Natural killer cell (primary cell): ENCODE measurements at regions not wholly inside any gene's neighbourhood (a gene's known extent, or its start where the extent isn't known, plus 50 kb on each side); places are given as distances from the start of the nearest gene placed in this dataset.

ENCODE experiments used
- ATAC-seq, 3 donors: fragments of 150-1000 bp in 2 of 3; fragments of 200-7000 bp in 1 of 3; cut with Tn5 transposase; 1 replicate in 1 of 3; 2 replicates in 2 of 3; pipeline ENCODE4 v1.10.0; 2021; ENCODE audit warnings: mild to moderate bottlenecking in 2 of 3, moderate library complexity in 2 of 3
- DNase-seq, 2 donors: peaks; one replicate each; pipeline versions ENCODE4 v3.0.0 to v3.0.0-alpha.2; 2013 to 2021; ENCODE audit warnings: mixed read lengths in 1 of 2
- H3K27ac ChIP-seq: one replicate; pipeline ENCODE4 v1.5.1; 2013; ENCODE audit warnings: mild to moderate bottlenecking, low read length
- H3K27me3 ChIP-seq: one replicate; pipeline ENCODE4 v1.6.1; 2013; ENCODE audit warnings: low read length; ENCODE audit not compliant: control insufficient read depth, insufficient read depth
- H3K36me3 ChIP-seq: one replicate; pipeline ENCODE4 v1.6.1; 2013; ENCODE audit warnings: low read length; ENCODE audit not compliant: control insufficient read depth, insufficient read depth
- H3K4me1 ChIP-seq: one replicate; pipeline ENCODE4 v1.6.1; 2013; ENCODE audit warnings: low read length; ENCODE audit not compliant: control insufficient read depth, insufficient read depth
- H3K4me3 ChIP-seq: one replicate; pipeline ENCODE4 v1.5.1; 2013; ENCODE audit warnings: low read length
- H3K9me3 ChIP-seq: one replicate; pipeline ENCODE4 v1.6.1; 2013; ENCODE audit warnings: low read length; ENCODE audit not compliant: control insufficient read depth, insufficient read depth
- H3K27ac Mint-ChIP-seq, 2 donors: one replicate each; pipeline ENCODE4 v1.8.0; 2022; ENCODE audit warnings: mild to moderate bottlenecking in 2 of 2, mixed read lengths in 2 of 2, moderate library complexity in 1 of 2
- H3K27me3 Mint-ChIP-seq, 2 donors: one replicate each; pipeline ENCODE4 v1.8.0; 2022; ENCODE audit warnings: low read depth in 2 of 2, mixed read lengths in 2 of 2
- H3K36me3 Mint-ChIP-seq: one replicate; pipeline ENCODE4 v1.8.0; 2022; ENCODE audit warnings: mixed read lengths
- H3K4me1 Mint-ChIP-seq, 2 donors: one replicate each; pipeline ENCODE4 v1.8.0; 2022; ENCODE audit warnings: mixed read lengths in 2 of 2
- H3K4me3 Mint-ChIP-seq: one replicate; pipeline ENCODE4 v1.8.0; 2022; ENCODE audit warnings: mild to moderate bottlenecking, moderate library complexity, mixed read lengths
- H3K9me3 Mint-ChIP-seq, 2 donors: one replicate each; pipeline ENCODE4 v1.8.0; 2022; ENCODE audit warnings: mixed read lengths in 2 of 2
- WGBS: methylation state at CpG from one replicate; pipeline ENCODE4 v1.1.7; 2013; ENCODE audit warnings: missing lambda C conversion rate; ENCODE audit not compliant: insufficient coverage; 5-methylcytosine and 5-hydroxymethylcytosine counted together
- intact Hi-C: fragments of 100-400 bp; cut with micrococcal nuclease; formaldehyde crosslinking; loops from one replicate; pipeline ENCODE4 v1.14.2; 2022
- TF ChIP-seq, protein P1 (sequence below): fragments of 200-600 bp; IDR thresholded peaks from one replicate; pipeline ENCODE4 v1.8.0; 2022; ENCODE audit warnings: antibody characterized with exemption

DNA sequence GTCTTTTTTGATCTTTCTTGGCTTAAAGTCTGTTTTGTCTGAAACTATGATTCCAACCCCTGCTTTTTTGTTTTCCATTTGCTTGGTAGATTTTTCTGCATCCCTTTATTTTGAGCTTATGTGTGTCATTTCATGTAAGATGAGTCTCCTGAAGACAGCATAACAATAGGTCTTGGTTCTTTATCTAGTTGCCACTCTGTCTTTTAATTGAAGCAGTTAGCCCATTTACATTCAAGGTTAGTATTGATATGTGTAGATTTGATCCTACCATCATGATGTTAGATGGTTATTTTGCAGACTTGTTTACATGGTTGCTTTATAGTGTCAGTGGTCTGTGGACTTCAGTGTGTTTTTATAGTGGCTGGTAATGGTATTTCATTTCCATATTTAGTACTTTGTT is 1678.9 kb downstream of the PCDH9 start:
- H3K27me3 ChIP-seq, result no peaks in the 10 kb centered on the region
- no peak overlapping the region for H3K4me3 Mint-ChIP-seq
- ATAC-seq (no peak), DNase-seq (no peak)
- H3K4me1 Mint-ChIP-seq, result no peaks in the 10 kb centered on the region
- H3K36me3 Mint-ChIP-seq, result no peaks in the 10 kb centered on the region
- no peaks in the 10 kb centered on the region for H3K27me3 Mint-ChIP-seq
- H3K27ac ChIP-seq, result no peak overlapping the region
- H3K9me3 Mint-ChIP-seq, result peaks cover 11 to 21% of the 10 kb centered on the region in 2 donors
- peaks cover 5% of the 10 kb centered on the region for H3K9me3 ChIP-seq
- H3K4me1 ChIP-seq, result no peaks in the 10 kb centered on the region
- TF ChIP-seq, protein P1, sequence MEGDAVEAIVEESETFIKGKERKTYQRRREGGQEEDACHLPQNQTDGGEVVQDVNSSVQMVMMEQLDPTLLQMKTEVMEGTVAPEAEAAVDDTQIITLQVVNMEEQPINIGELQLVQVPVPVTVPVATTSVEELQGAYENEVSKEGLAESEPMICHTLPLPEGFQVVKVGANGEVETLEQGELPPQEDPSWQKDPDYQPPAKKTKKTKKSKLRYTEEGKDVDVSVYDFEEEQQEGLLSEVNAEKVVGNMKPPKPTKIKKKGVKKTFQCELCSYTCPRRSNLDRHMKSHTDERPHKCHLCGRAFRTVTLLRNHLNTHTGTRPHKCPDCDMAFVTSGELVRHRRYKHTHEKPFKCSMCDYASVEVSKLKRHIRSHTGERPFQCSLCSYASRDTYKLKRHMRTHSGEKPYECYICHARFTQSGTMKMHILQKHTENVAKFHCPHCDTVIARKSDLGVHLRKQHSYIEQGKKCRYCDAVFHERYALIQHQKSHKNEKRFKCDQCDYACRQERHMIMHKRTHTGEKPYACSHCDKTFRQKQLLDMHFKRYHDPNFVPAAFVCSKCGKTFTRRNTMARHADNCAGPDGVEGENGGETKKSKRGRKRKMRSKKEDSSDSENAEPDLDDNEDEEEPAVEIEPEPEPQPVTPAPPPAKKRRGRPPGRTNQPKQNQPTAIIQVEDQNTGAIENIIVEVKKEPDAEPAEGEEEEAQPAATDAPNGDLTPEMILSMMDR, result no peak
- intact Hi-C loops, result no loop called here
- no peak overlapping the region for H3K4me3 ChIP-seq
- no peaks in the 10 kb centered on the region for H3K36me3 ChIP-seq
- no peak overlapping the region for H3K27ac Mint-ChIP-seq

DNA sequence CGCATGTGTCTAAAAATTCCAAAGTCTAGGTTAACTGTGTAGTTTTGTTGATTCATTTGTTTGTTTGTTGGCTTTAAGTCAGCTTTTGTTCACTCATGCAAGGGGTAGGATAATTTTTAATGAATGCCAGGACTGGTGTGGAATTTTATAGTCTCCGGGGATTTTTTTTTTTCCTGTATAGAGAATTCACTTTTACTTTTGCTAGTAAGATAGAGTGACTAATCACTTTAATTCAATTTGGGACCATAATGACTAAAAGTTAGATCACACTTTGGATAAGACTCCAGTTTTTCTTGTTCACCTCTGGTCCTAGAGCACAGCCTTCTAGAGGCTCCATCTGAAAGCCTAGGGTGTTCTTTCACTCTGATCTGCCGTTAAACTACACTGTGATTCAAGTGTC is 1690.0 kb downstream of the PCDH9 start:
- whole genome bisulfite sequencing, result 92% methylated on average over 2 of the region's 3 CpGs
- H3K4me3 Mint-ChIP-seq, result no peak overlapping the region
- H3K27me3 ChIP-seq, result no peaks in the 10 kb centered on the region
- H3K27ac ChIP-seq, result no peak overlapping the region
- H3K27me3 Mint-ChIP-seq, result no peaks in the 10 kb centered on the region
- no peak overlapping the region for H3K27ac Mint-ChIP-seq
- no peaks in the 10 kb centered on the region for H3K9me3 ChIP-seq
- intact Hi-C loops, result no loop called here
- H3K9me3 Mint-ChIP-seq, result peaks cover 0 to 5% of the 10 kb centered on the region in 2 donors
- DNase-seq (no peak), ATAC-seq (no peak)
- H3K4me3 ChIP-seq, result no peak overlapping the region
- H3K4me1 ChIP-seq, result no peaks in the 10 kb centered on the region
- H3K36me3 ChIP-seq, result no peaks in the 10 kb centered on the region
- H3K4me1 Mint-ChIP-seq, result no peaks in the 10 kb centered on the region
- peaks cover 7% of the 10 kb centered on the region for H3K36me3 Mint-ChIP-seq
- TF ChIP-seq, protein P1, result no peak

DNA sequence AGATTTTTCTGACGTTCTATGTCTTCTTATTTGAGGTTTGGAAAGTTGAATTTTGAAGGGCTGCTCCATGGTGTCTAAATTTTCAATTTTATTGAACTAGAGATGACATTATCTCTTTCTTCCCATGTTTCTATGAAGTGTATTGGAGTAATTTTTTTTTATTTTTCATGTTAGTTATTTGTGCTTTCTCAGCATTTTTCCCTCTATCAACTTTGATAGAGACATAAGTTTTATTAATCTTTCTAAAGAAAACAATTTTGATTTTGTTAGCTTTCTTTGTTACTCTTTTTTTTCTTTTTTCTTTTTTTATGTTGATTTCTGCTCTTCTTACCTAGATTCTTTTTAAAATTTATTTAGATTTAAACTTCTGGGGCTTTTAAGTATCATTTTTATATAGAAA is 1694.8 kb downstream of the PCDH9 start:
- Histone ChIP-seq H3K9me3 (peaks cover 3% of the 10 kb centered on the region), H3K27ac (no peak overlapping the region), H3K4me1 (no peaks in the 10 kb centered on the region), H3K27me3 (no peaks in the 10 kb centered on the region), H3K4me3 (no peak overlapping the region), H3K36me3 (no peaks in the 10 kb centered on the region)
- no peaks in the 10 kb centered on the region for H3K4me1 Mint-ChIP-seq
- no peak for ATAC-seq
- intact Hi-C loops, result no loop called here
- no peaks in the 10 kb centered on the region for H3K27me3 Mint-ChIP-seq
- peaks cover 7% of the 10 kb centered on the region for H3K36me3 Mint-ChIP-seq
- no CpG with 5 or more reads among the region's 1 CpG for WGBS
- H3K9me3 Mint-ChIP-seq, result peaks cover 2 to 5% of the 10 kb centered on the region in 2 donors
- no peak overlapping the region for H3K4me3 Mint-ChIP-seq
- DNase-seq, result no peak
- no peak overlapping the region for H3K27ac Mint-ChIP-seq
- TF ChIP-seq, protein P1, result no peak

DNA sequence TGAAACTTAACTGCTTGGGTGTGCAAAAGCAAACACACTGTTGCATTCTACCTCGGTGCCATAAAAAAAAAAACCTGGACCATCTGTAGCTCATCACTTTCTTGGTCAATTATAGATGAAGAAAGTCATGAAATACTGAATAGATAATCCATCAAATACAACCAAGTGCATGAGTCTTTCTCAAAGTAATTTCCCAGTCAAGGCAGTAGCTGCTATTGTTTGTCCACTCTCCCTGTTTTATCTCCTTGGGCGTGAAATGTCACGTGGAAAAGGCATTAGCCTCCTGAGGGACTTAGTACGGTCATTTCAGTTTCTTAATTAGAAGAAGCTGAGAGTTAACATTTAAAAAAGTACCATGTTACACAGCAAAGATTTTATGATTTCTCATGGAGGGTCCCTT is 1697.9 kb downstream of the PCDH9 start:
- Histone ChIP-seq H3K27ac (no peak overlapping the region), H3K9me3 (peaks cover 3% of the 10 kb centered on the region), H3K4me1 (no peaks in the 10 kb centered on the region), H3K27me3 (no peaks in the 10 kb centered on the region), H3K4me3 (no peak overlapping the region), H3K36me3 (no peaks in the 10 kb centered on the region)
- intact Hi-C loops, result no loop called here
- Mint-ChIP-seq H3K27me3 (no peaks in the 10 kb centered on the region), H3K36me3 (no peaks in the 10 kb centered on the region), H3K27ac (no peak overlapping the region), H3K9me3 (peaks cover 6 to 9% of the 10 kb centered on the region in 2 donors), H3K4me3 (no peak overlapping the region), H3K4me1 (no peaks in the 10 kb centered on the region)
- 91% methylated on average over 4 of the region's 4 CpGs for WGBS
- no peak for DNase-seq
- no peak for ATAC-seq
- TF ChIP-seq, protein P1, result no peak
